GM23338 (cell line): ENCODE measurements at regions not wholly inside any gene's neighbourhood (a gene's known extent, or its start where the extent isn't known, plus 50 kb on each side); places are given as distances from the start of the nearest gene placed in this dataset.

Experiments
- ATAC-seq: fragments of 200-7000 bp; cut with Tn5 transposase; 3 replicates; pipeline ENCODE4 v1.9.1; 2020
- DNase-seq: peaks from one replicate; pipeline ENCODE4 v3.0.0-alpha.2; 2015; ENCODE audit warnings: low spot score
- H2AFZ ChIP-seq: fragments of 200-600 bp; sonication (generic); 2 replicates; pipeline ENCODE4 v1.8.0; 2016; ENCODE audit warnings: antibody characterized with exemption, mild to moderate bottlenecking, moderate library complexity
- H3F3A ChIP-seq: fragments of 200-600 bp; sonication (generic); replicated peaks from 2 replicates; pipeline ENCODE4 v1.8.0; 2017; ENCODE audit warnings: antibody characterized with exemption, mixed run types, low read depth
- H3K27ac ChIP-seq: fragments of 200-600 bp; sonication (generic); 2 replicates; pipeline ENCODE4 v1.6.1; 2016; ENCODE audit warnings: low read depth
- H3K27me3 ChIP-seq: fragments of 200-600 bp; sonication (generic); 2 replicates; pipeline ENCODE4 v1.8.0; 2016; ENCODE audit warnings: mild to moderate bottlenecking, mixed run types, moderate library complexity; ENCODE audit not compliant: insufficient read depth
- H3K36me3 ChIP-seq: fragments of 200-600 bp; sonication (generic); 2 replicates; pipeline ENCODE4 v1.8.0; 2016; ENCODE audit warnings: mild to moderate bottlenecking; ENCODE audit not compliant: insufficient read depth
- H3K4me1 ChIP-seq: fragments of 200-600 bp; sonication (generic); 2 replicates; pipeline ENCODE4 v1.8.0; 2016; ENCODE audit warnings: mild to moderate bottlenecking, moderate library complexity; ENCODE audit not compliant: insufficient read depth
- H3K4me2 ChIP-seq: fragments of 200-600 bp; sonication (generic); 2 replicates; pipeline ENCODE4 v1.7.1; 2017; ENCODE audit warnings: mixed run types
- H3K4me3 ChIP-seq: fragments of 200-600 bp; sonication (generic); 2 replicates; pipeline ENCODE4 v1.6.1; 2016; ENCODE audit warnings: mixed run types
- H3K79me2 ChIP-seq: fragments of 200-600 bp; sonication (generic); replicated peaks from 2 replicates; pipeline ENCODE4 v1.8.0; 2017; ENCODE audit warnings: mild to moderate bottlenecking; ENCODE audit not compliant: insufficient read depth
- H3K9me2 ChIP-seq: fragments of 200-600 bp; sonication (generic); 2 replicates; pipeline ENCODE4 v1.8.0; 2017; ENCODE audit not compliant: insufficient read depth
- H4K20me1 ChIP-seq: fragments of 200-600 bp; sonication (generic); replicated peaks from 2 replicates; pipeline ENCODE4 v1.8.0; 2017; ENCODE audit warnings: mild to moderate bottlenecking; ENCODE audit not compliant: insufficient read depth
- H3K27ac Mint-ChIP-seq: 2 replicates; pipeline ENCODE4 v1.8.0; 2020; ENCODE audit warnings: inconsistent platforms, mild to moderate bottlenecking, moderate library complexity, mixed read lengths
- H3K27me3 Mint-ChIP-seq: 3 replicates; pipeline ENCODE4 v1.8.0; 2022; ENCODE audit warnings: low read depth, mild to moderate bottlenecking, moderate library complexity, mixed read lengths, inconsistent platforms; ENCODE audit not compliant: insufficient read depth, poor library complexity
- H3K36me3 Mint-ChIP-seq: 3 replicates; pipeline ENCODE4 v1.8.0; 2021; ENCODE audit warnings: low read depth, mild to moderate bottlenecking, inconsistent platforms, moderate library complexity, mixed read lengths
- H3K4me1 Mint-ChIP-seq: 3 replicates; pipeline ENCODE4 v1.8.0; 2020; ENCODE audit warnings: mild to moderate bottlenecking, inconsistent platforms, mixed read lengths
- H3K4me3 Mint-ChIP-seq: 3 replicates; pipeline ENCODE4 v1.8.0; 2021; ENCODE audit warnings: moderate library complexity, mild to moderate bottlenecking, inconsistent platforms, mixed read lengths
- H3K9me3 Mint-ChIP-seq: 3 replicates; pipeline ENCODE4 v1.8.0; 2020; ENCODE audit warnings: moderate library complexity, mild to moderate bottlenecking, inconsistent platforms, mixed read lengths
- EZH2 ChIP-seq: fragments of 200-600 bp; sonication (generic); IDR thresholded peaks from one replicate; pipeline ENCODE4 v1.8.0; 2017; ENCODE audit warnings: antibody characterized with exemption, mild to moderate bottlenecking, low read depth; ENCODE audit not compliant: unreplicated experiment
- POLR2AphosphoS5 ChIP-seq: IDR thresholded peaks from 2 replicates; pipeline ENCODE4 v1.6.1; 2016; ENCODE audit warnings: antibody characterized with exemption, low read depth
- ZNF114 ChIP-seq: fragments of 250-450 bp; sonication (Bioruptor Pico); IDR thresholded peaks from 2 replicates; pipeline ENCODE4 v1.5.0; 2020; ENCODE audit warnings: mild to moderate bottlenecking, moderate library complexity
- ZNF331 ChIP-seq: fragments of 250-450 bp; sonication (Bioruptor Pico); IDR thresholded peaks from 2 replicates; pipeline ENCODE4 v1.5.0; 2020; ENCODE audit warnings: low read depth, mild to moderate bottlenecking, moderate library complexity
- ZNF462 ChIP-seq: fragments of 250-450 bp; sonication (Bioruptor Pico); IDR thresholded peaks from 2 replicates; pipeline ENCODE4 v1.5.0; 2020; ENCODE audit warnings: mild to moderate bottlenecking, moderate library complexity
- TF ChIP-seq, protein P1 (sequence below), 2 experiments: fragments of 200-600 bp in 1 of 2; sonication (generic) in 1 of 2; conservative IDR thresholded peaks; 2 replicates each; pipeline versions ENCODE4 v1.5.1 to v1.6.1; 2016 to 2017; ENCODE audit warnings: antibody characterized with exemption in 2 of 2, low read depth in 2 of 2, mild to moderate bottlenecking in 2 of 2, moderate library complexity in 1 of 2
- TF ChIP-seq, protein P2 (sequence below): IDR thresholded peaks from one replicate; pipeline ENCODE4 v1.6.1; 2018; ENCODE audit warnings: antibody characterized with exemption; ENCODE audit not compliant: unreplicated experiment

GRCh38 chr7:65809259-65809981, 63.5 kb upstream of the VKORC1L1 start (continued):
- no peak for TF ChIP-seq ZNF462 (CRISPR knock-in tag)

DNA sequence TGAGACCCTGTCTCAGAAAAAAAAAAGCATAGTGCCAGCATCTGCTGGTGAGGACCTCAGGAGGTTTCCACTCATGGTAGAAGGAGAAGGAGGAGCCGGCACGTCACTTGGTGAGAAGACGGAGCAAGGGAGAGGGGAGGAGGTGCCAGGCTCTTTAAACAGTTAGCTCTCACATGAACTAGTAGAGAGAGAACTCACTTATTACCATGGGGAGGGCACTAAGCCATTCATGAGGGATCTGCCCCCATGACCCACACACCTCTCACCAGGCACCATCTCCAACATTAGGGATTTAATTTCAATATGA, 62.9 kb upstream of the VKORC1L1 start:
- Histone ChIP-seq H3K4me3 (no peak overlapping the region), H2AFZ (no peak overlapping the region), H3K27ac (no peak overlapping the region), H3K36me3 (no peaks in the 10 kb centered on the region), H3K4me2 (no peak overlapping the region), H3F3A (no peaks in the 10 kb centered on the region), H3K4me1 (no peaks in the 10 kb centered on the region), H3K9me2 (no peaks in the 10 kb centered on the region), H4K20me1 (no peaks in the 10 kb centered on the region), H3K27me3 (no peaks in the 10 kb centered on the region), H3K79me2 (no peaks in the 10 kb centered on the region)
- no peaks in the 10 kb centered on the region for H3K9me3 Mint-ChIP-seq
- no peak overlapping the region for H3K27ac Mint-ChIP-seq
- no peak for DNase-seq
- H3K36me3 Mint-ChIP-seq, result peaks cover 3% of the 10 kb centered on the region; the same call in 1 of the 3 replicates
- ATAC-seq, result no peak
- no peaks in the 10 kb centered on the region for H3K4me1 Mint-ChIP-seq
- no peak overlapping the region for H3K4me3 Mint-ChIP-seq
- no peaks in the 10 kb centered on the region for H3K27me3 Mint-ChIP-seq
- TF ChIP-seq EZH2 (no peak), POLR2AphosphoS5 (no peak), ZNF331 (CRISPR knock-in tag) (no peak), ZNF114 (CRISPR knock-in tag) (no peak)
- TF ChIP-seq, protein P1, sequence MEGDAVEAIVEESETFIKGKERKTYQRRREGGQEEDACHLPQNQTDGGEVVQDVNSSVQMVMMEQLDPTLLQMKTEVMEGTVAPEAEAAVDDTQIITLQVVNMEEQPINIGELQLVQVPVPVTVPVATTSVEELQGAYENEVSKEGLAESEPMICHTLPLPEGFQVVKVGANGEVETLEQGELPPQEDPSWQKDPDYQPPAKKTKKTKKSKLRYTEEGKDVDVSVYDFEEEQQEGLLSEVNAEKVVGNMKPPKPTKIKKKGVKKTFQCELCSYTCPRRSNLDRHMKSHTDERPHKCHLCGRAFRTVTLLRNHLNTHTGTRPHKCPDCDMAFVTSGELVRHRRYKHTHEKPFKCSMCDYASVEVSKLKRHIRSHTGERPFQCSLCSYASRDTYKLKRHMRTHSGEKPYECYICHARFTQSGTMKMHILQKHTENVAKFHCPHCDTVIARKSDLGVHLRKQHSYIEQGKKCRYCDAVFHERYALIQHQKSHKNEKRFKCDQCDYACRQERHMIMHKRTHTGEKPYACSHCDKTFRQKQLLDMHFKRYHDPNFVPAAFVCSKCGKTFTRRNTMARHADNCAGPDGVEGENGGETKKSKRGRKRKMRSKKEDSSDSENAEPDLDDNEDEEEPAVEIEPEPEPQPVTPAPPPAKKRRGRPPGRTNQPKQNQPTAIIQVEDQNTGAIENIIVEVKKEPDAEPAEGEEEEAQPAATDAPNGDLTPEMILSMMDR (conservative IDR thresholded peaks at IDR 0.05; ENCODE audit: low read depth in 2 of 2), result no peak
- TF ChIP-seq, protein P2, sequence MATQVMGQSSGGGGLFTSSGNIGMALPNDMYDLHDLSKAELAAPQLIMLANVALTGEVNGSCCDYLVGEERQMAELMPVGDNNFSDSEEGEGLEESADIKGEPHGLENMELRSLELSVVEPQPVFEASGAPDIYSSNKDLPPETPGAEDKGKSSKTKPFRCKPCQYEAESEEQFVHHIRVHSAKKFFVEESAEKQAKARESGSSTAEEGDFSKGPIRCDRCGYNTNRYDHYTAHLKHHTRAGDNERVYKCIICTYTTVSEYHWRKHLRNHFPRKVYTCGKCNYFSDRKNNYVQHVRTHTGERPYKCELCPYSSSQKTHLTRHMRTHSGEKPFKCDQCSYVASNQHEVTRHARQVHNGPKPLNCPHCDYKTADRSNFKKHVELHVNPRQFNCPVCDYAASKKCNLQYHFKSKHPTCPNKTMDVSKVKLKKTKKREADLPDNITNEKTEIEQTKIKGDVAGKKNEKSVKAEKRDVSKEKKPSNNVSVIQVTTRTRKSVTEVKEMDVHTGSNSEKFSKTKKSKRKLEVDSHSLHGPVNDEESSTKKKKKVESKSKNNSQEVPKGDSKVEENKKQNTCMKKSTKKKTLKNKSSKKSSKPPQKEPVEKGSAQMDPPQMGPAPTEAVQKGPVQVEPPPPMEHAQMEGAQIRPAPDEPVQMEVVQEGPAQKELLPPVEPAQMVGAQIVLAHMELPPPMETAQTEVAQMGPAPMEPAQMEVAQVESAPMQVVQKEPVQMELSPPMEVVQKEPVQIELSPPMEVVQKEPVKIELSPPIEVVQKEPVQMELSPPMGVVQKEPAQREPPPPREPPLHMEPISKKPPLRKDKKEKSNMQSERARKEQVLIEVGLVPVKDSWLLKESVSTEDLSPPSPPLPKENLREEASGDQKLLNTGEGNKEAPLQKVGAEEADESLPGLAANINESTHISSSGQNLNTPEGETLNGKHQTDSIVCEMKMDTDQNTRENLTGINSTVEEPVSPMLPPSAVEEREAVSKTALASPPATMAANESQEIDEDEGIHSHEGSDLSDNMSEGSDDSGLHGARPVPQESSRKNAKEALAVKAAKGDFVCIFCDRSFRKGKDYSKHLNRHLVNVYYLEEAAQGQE, result no peak
